Stimulated activated CD8-positive, alpha-beta memory T cell treated with anti-CD3 and anti-CD28 coated beads, Interleukin-12 subunit alpha, Interleukin-12 subunit beta, amount 100 ng/mL, for 1 hour (primary cell): ENCODE measurements at regions not wholly inside any gene's neighbourhood (a gene's known extent, or its start where the extent isn't known, plus 50 kb on each side); places are given as distances from the start of the nearest gene placed in this dataset.
"Not testable (repeated sequence)": the region's sequence is repeated elsewhere in the genome, so short reads cannot be mapped to it uniquely, and the experiment has no call there.

Experiments used
- DNase-seq: peaks from one replicate; pipeline ENCODE4 v3.0.0-alpha.2; 2020; ENCODE audit warnings: low read depth

GRCh38 chr5:135179308-135179980, 145.4 kb upstream of the PITX1 start:
- DNase-seq, result no peak

- no peak for DNase-seq
Measured at GRCh38 chr5:135178476-135179155, 144.6 kb upstream of the PITX1 start.

GRCh38 chr5:135177591-135177990, 143.6 kb upstream of the PITX1 start:
- DNase-seq, result no peak

GRCh38 chr5:135176991-135177390, 143.0 kb upstream of the PITX1 start:
- DNase-seq, result no peak

GRCh38 chr5:135174315-135175096, 140.5 kb upstream of the PITX1 start:
- DNase-seq, result no peak

GRCh38 chr5:135173662-135174290, 139.7 kb upstream of the PITX1 start:
- DNase-seq, result no peak

GRCh38 chr5:135172718-135173117, 138.7 kb upstream of the PITX1 start:
- no peak for DNase-seq

GRCh38 chr5:135171336-135171735, 137.3 kb upstream of the PITX1 start:
- DNase-seq, result no peak

- no peak for DNase-seq
Measured at GRCh38 chr5:135170500-135170899, 136.5 kb upstream of the PITX1 start.

- DNase-seq, result no peak
Measured at GRCh38 chr5:135169753-135170152, 135.7 kb upstream of the PITX1 start.

- no peak for DNase-seq
Measured at GRCh38 chr5:135167634-135168033, 133.6 kb upstream of the PITX1 start.

- DNase-seq, result not testable (repeated sequence)
Measured at GRCh38 chr5:135164873-135165614, 131.0 kb upstream of the PITX1 start.

GRCh38 chr5:135163964-135164363, 129.9 kb upstream of the PITX1 start:
- DNase-seq, result no peak

- no peak for DNase-seq
Measured at GRCh38 chr5:135163391-135163790, 129.4 kb upstream of the PITX1 start.

- no peak for DNase-seq
Measured at GRCh38 chr5:135162661-135163265, 128.7 kb upstream of the PITX1 start.

- DNase-seq, result no peak
Measured at GRCh38 chr5:135161221-135161620, 127.2 kb upstream of the PITX1 start.

- no peak for DNase-seq
Measured at GRCh38 chr5:135160036-135160675, 126.1 kb upstream of the PITX1 start.

- no peak for DNase-seq
Measured at GRCh38 chr5:135159626-135160025, 125.6 kb upstream of the PITX1 start.

- DNase-seq, result no peak
Measured at GRCh38 chr5:135158982-135159381, 125.0 kb upstream of the PITX1 start.

GRCh38 chr5:135158314-135158697, 124.3 kb upstream of the PITX1 start:
- no peak for DNase-seq
